HCT116 (cell line): ENCODE measurements at regions not wholly inside any gene's neighbourhood (a gene's known extent, or its start where the extent isn't known, plus 50 kb on each side); places are given as distances from the start of the nearest gene placed in this dataset.

Source experiments
- ATAC-seq: fragments of 200-7000 bp; cut with Tn5 transposase; 2 replicates; pipeline ENCODE4 v1.9.1; 2020; ENCODE audit warnings: mild to moderate bottlenecking, moderate library complexity
- BruUV-seq: library from RNA; stranded (reverse); fragments of 400-500 nt; replicated peaks from 2 replicates; lab custom pipeline; 2021; lab: Mats Ljungman, UMichigan
- CTCF ChIA-PET: fragments of 300-600 bp; sonication (Branson Sonifier 250); formaldehyde crosslinking; loops from one replicate; lab custom pipeline; 2021; ENCODE audit warnings: antibody characterized with exemption; lab: Charles Lee
- POLR2A ChIA-PET: fragments of 300-600, 350-600 bp; sonication (Branson Sonifier 250); formaldehyde crosslinking; loops from one replicate; lab custom pipeline; 2021; ENCODE audit warnings: antibody characterized with exemption; lab: Charles Lee
- RAD21 ChIA-PET, 2 experiments: fragments of 300-600 bp; sonication (Branson Sonifier 250); formaldehyde crosslinking; loops; one replicate each; lab custom pipeline; 2023; ENCODE audit warnings: low total read pairs in 2 of 2; ENCODE audit not compliant: uncharacterized antibody in 2 of 2, unreplicated experiment in 2 of 2, low non-redundant PET in 1 of 2; lab: Charles Lee
- DNase-seq: peaks from one replicate; pipeline ENCODE4 v3.0.0-alpha.2; 2010; ENCODE audit warnings: low read depth, low spot score
- H2AFZ ChIP-seq: fragments of 200-600 bp; shearing (Covaris generic), sonication (generic); 2 replicates; pipeline ENCODE4 v1.6.1; 2017; ENCODE audit warnings: low read depth, mixed run types, mixed read lengths, antibody characterized with exemption, low read length; ENCODE audit not compliant: poor library complexity, severe bottlenecking
- H3K27ac ChIP-seq: 2 replicates; pipeline ENCODE4 v1.5.1; 2012; ENCODE audit warnings: low read depth, low read length
- H3K27me3 ChIP-seq: fragments of 200-600 bp; sonication (generic); 2 replicates; pipeline ENCODE4 v1.6.1; 2016; ENCODE audit warnings: mixed run types, low read length, mixed read lengths; ENCODE audit not compliant: insufficient read depth
- H3K36me3 ChIP-seq, 2 experiments: fragments of 200-500 bp in 1 of 2; fragments of 200-600 bp in 1 of 2; sonication (Bioruptor generic) in 1 of 2; sonication (generic) in 1 of 2; 2 replicates each; pipeline versions ENCODE4 v1.5.1 to v1.6.1; 2014 to 2016; ENCODE audit warnings: low read length in 2 of 2, inconsistent platforms in 1 of 2, mixed read lengths in 1 of 2, mixed run types in 1 of 2; ENCODE audit not compliant: insufficient read depth in 2 of 2, control insufficient read depth in 1 of 2
- H3K4me1 ChIP-seq, 2 experiments: fragments of 200-600 bp in 1 of 2; sonication (generic) in 1 of 2; 2 replicates each; pipeline versions ENCODE4 v1.5.1 to v1.6.1; 2012 to 2017; ENCODE audit warnings: low read length in 2 of 2, inconsistent platforms in 1 of 2, mild to moderate bottlenecking in 1 of 2, mixed read lengths in 1 of 2, mixed run types in 1 of 2, moderate library complexity in 1 of 2; ENCODE audit not compliant: insufficient read depth in 2 of 2, control insufficient read depth in 1 of 2
- H3K4me2 ChIP-seq: fragments of 200-600 bp; sonication (generic); 2 replicates; pipeline ENCODE4 v1.6.1; 2017; ENCODE audit warnings: mixed run types, low read length, mixed read lengths
- H3K4me3 ChIP-seq, 2 experiments: fragments of 200-600 bp in 1 of 2; sonication (generic) in 1 of 2; replicated peaks in 1 of 2; 2 replicates each; pipeline ENCODE4 v1.5.1; 2011 to 2016; ENCODE audit warnings: low read length in 2 of 2, control low read depth in 1 of 2, low read depth in 1 of 2, mild to moderate bottlenecking in 1 of 2, mixed read lengths in 1 of 2, mixed run types in 1 of 2
- H3K79me2 ChIP-seq: fragments of 200-600 bp; sonication (generic); 2 replicates; pipeline ENCODE4 v1.6.1; 2017; ENCODE audit warnings: mild to moderate bottlenecking, mixed run types, low read length, moderate library complexity, mixed read lengths; ENCODE audit not compliant: insufficient read depth
- H3K9ac ChIP-seq: fragments of 200-600 bp; sonication (generic); 2 replicates; pipeline ENCODE4 v1.6.1; 2016; ENCODE audit warnings: low read length, mixed read lengths
- H3K9me2 ChIP-seq: fragments of 200-600 bp; sonication (generic), shearing (Covaris generic); 2 replicates; pipeline ENCODE4 v1.6.1; 2017; ENCODE audit warnings: mixed run types, mild to moderate bottlenecking, moderate library complexity; ENCODE audit not compliant: insufficient read depth
- H3K9me3 ChIP-seq, 2 experiments: fragments of 200-500 bp in 1 of 2; fragments of 200-600 bp in 1 of 2; sonication (Bioruptor generic) in 1 of 2; sonication (generic) in 1 of 2; 2 replicates each; pipeline ENCODE4 v1.6.1; 2014 to 2017; ENCODE audit warnings: low read length in 2 of 2, mixed read lengths in 2 of 2, inconsistent platforms in 1 of 2, low read depth in 1 of 2, mild to moderate bottlenecking in 1 of 2, mixed run types in 1 of 2, moderate library complexity in 1 of 2; ENCODE audit not compliant: control insufficient read depth in 1 of 2, insufficient read depth in 1 of 2
- H4K20me1 ChIP-seq: fragments of 200-600 bp; sonication (generic), shearing (Covaris generic); 2 replicates; pipeline ENCODE4 v1.6.1; 2017; ENCODE audit warnings: mixed run types, mild to moderate bottlenecking, moderate library complexity; ENCODE audit not compliant: insufficient read depth
- CEBPB ChIP-seq: IDR thresholded peaks from 2 replicates; pipeline ENCODE4 v1.6.1; 2012; ENCODE audit warnings: low read depth
- EGR1 ChIP-seq: IDR thresholded peaks from 2 replicates; pipeline ENCODE4 v1.6.1; 2012; ENCODE audit warnings: low read depth
- JUND ChIP-seq: IDR thresholded peaks from 2 replicates; pipeline ENCODE4 v1.6.1; 2012
- POLR2AphosphoS5 ChIP-seq: IDR thresholded peaks from 2 replicates; pipeline ENCODE4 v1.6.1; 2011; ENCODE audit warnings: mild to moderate bottlenecking, low read depth, low read length, moderate library complexity
- SIN3A ChIP-seq: IDR thresholded peaks from 2 replicates; pipeline ENCODE4 v1.6.1; 2012; ENCODE audit warnings: low read depth
- YY1 ChIP-seq: IDR thresholded peaks from 2 replicates; pipeline ENCODE4 v1.6.1; 2011; ENCODE audit warnings: low read length, low read depth, moderate library complexity, mild to moderate bottlenecking; ENCODE audit not compliant: insufficient replicate concordance; ENCODE audit errors: extremely low read depth
- intact Hi-C: fragments of 100-400 bp; cut with micrococcal nuclease; formaldehyde crosslinking; loops from 2 replicates; pipeline ENCODE4 v1.10.0; 2022
- TF ChIP-seq, protein P1 (sequence below), 3 experiments: fragments of 200-600 bp in 1 of 3; sonication (generic) in 1 of 3; IDR thresholded peaks in 2 of 3; conservative IDR thresholded peaks in 1 of 3; 2 replicates each; pipeline ENCODE4 v1.5.1; 2012 to 2017; ENCODE audit warnings: low read depth in 2 of 3, low read length in 2 of 3, antibody characterized with exemption in 1 of 3, borderline replicate concordance in 1 of 3, control low read depth in 1 of 3, mild to moderate bottlenecking in 1 of 3, mixed read lengths in 1 of 3, mixed run types in 1 of 3, moderate library complexity in 1 of 3; ENCODE audit not compliant: insufficient read depth in 1 of 3
- TF ChIP-seq, protein P2 (sequence below): IDR thresholded peaks from 2 replicates; pipeline ENCODE4 v1.6.1; 2012; ENCODE audit warnings: low read depth
- TF ChIP-seq, protein P3 (sequence below): IDR thresholded peaks from 2 replicates; pipeline ENCODE4 v1.6.1; 2011; ENCODE audit warnings: mild to moderate bottlenecking, low read length, moderate library complexity; ENCODE audit not compliant: insufficient replicate concordance; ENCODE audit errors: extremely low read depth

DNA sequence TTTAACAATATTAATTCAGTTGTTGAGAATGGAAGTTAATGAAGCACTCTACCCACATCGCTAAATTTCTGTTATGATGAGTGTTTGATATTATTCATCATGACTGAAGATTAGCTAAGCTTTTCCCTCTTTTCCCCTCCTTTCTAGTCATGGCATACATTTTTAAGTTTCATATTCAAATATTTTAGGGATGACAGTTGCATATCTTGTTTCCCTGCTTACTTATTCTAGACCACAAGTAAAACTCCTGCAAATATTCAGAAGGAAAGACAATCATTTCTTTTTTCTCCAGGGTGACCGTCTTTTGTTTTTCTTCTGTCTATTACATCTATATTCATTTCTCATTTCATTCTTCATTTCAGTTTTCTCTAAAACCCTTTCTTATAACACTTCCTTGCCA is 906.0 kb downstream of the ADGRL2 start:
- Histone ChIP-seq H3K4me3 (no peak overlapping the region), H3K9me2 (no peaks in the 10 kb centered on the region), H2AFZ (no peak overlapping the region), H3K9ac (no peak overlapping the region), H3K27ac (no peak overlapping the region), H3K79me2 (no peaks in the 10 kb centered on the region), H3K4me2 (no peak overlapping the region), H3K27me3 (no peaks in the 10 kb centered on the region), H4K20me1 (no peaks in the 10 kb centered on the region), H3K9me3 (0 out of 4 replicates have a peak, but pooled peaks cover 0 to 6% of the 10 kb centered on the region in 2 experiments), H3K4me1 (no peaks in the 10 kb centered on the region)
- POLR2A ChIA-PET: no interaction called here
- intact Hi-C loops: no loop called here
- RAD21 ChIA-PET: no interaction called here
- ATAC-seq (no peak), DNase-seq (no peak)
- no TSS peak for BruUV-seq
- TF ChIP-seq, protein P1, sequence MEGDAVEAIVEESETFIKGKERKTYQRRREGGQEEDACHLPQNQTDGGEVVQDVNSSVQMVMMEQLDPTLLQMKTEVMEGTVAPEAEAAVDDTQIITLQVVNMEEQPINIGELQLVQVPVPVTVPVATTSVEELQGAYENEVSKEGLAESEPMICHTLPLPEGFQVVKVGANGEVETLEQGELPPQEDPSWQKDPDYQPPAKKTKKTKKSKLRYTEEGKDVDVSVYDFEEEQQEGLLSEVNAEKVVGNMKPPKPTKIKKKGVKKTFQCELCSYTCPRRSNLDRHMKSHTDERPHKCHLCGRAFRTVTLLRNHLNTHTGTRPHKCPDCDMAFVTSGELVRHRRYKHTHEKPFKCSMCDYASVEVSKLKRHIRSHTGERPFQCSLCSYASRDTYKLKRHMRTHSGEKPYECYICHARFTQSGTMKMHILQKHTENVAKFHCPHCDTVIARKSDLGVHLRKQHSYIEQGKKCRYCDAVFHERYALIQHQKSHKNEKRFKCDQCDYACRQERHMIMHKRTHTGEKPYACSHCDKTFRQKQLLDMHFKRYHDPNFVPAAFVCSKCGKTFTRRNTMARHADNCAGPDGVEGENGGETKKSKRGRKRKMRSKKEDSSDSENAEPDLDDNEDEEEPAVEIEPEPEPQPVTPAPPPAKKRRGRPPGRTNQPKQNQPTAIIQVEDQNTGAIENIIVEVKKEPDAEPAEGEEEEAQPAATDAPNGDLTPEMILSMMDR (IDR thresholded peaks at IDR 0.05 in 2 of 3, conservative IDR thresholded peaks at IDR 0.05 in 1 of 3; ENCODE audit: borderline replicate concordance in 1 of 3, insufficient read depth in 1 of 3, low read depth in 2 of 3, low read length in 2 of 3): no peak
- no peak for TF ChIP-seq POLR2AphosphoS5
- no peak for TF ChIP-seq SIN3A
- no peak for TF ChIP-seq CEBPB
- TF ChIP-seq, protein P2, sequence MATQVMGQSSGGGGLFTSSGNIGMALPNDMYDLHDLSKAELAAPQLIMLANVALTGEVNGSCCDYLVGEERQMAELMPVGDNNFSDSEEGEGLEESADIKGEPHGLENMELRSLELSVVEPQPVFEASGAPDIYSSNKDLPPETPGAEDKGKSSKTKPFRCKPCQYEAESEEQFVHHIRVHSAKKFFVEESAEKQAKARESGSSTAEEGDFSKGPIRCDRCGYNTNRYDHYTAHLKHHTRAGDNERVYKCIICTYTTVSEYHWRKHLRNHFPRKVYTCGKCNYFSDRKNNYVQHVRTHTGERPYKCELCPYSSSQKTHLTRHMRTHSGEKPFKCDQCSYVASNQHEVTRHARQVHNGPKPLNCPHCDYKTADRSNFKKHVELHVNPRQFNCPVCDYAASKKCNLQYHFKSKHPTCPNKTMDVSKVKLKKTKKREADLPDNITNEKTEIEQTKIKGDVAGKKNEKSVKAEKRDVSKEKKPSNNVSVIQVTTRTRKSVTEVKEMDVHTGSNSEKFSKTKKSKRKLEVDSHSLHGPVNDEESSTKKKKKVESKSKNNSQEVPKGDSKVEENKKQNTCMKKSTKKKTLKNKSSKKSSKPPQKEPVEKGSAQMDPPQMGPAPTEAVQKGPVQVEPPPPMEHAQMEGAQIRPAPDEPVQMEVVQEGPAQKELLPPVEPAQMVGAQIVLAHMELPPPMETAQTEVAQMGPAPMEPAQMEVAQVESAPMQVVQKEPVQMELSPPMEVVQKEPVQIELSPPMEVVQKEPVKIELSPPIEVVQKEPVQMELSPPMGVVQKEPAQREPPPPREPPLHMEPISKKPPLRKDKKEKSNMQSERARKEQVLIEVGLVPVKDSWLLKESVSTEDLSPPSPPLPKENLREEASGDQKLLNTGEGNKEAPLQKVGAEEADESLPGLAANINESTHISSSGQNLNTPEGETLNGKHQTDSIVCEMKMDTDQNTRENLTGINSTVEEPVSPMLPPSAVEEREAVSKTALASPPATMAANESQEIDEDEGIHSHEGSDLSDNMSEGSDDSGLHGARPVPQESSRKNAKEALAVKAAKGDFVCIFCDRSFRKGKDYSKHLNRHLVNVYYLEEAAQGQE: no peak
- no peak for TF ChIP-seq YY1
- no peak for TF ChIP-seq EGR1
- TF ChIP-seq, protein P3, sequence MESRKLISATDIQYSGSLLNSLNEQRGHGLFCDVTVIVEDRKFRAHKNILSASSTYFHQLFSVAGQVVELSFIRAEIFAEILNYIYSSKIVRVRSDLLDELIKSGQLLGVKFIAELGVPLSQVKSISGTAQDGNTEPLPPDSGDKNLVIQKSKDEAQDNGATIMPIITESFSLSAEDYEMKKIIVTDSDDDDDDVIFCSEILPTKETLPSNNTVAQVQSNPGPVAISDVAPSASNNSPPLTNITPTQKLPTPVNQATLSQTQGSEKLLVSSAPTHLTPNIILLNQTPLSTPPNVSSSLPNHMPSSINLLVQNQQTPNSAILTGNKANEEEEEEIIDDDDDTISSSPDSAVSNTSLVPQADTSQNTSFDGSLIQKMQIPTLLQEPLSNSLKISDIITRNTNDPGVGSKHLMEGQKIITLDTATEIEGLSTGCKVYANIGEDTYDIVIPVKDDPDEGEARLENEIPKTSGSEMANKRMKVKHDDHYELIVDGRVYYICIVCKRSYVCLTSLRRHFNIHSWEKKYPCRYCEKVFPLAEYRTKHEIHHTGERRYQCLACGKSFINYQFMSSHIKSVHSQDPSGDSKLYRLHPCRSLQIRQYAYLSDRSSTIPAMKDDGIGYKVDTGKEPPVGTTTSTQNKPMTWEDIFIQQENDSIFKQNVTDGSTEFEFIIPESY: no peak
- TF ChIP-seq JUND: no peak
- TF ChIP-seq, all 23 proteins: peak for 0
- CTCF ChIA-PET: no interaction called here
- H3K36me3 ChIP-seq: no peaks in the 10 kb centered on the region
